ENCODE measurements at regions not wholly inside any gene's neighbourhood (a gene's known extent, or its start where the extent isn't known, plus 50 kb on each side); places are given as distances from the start of the nearest gene placed in this dataset.

- Histone ChIP-seq H3K36me3 (ENCODE audit: insufficient read depth, low read length) (no peaks in the 10 kb centered on the region), H3K4me3 (ENCODE audit: low read length) (no peak overlapping the region), H3K9ac (ENCODE audit: low read depth, low read length) (no peak overlapping the region), H3K27me3 (ENCODE audit: insufficient read depth, low read length) (no peaks in the 10 kb centered on the region), H3K9me3 (ENCODE audit: insufficient read depth, low read depth, low read length) (no peaks in the 10 kb centered on the region), H3K4me1 (ENCODE audit: insufficient read depth, low read length) (no peaks in the 10 kb centered on the region), H3K27ac (ENCODE audit: low read depth, low read length) (no peak overlapping the region)
- WGBS: 94% methylated on average over 6 of the region's 6 CpGs
Observed at GRCh38 chr18:73831688-73832087, 315.9 kb downstream of the FBXO15 start.

- H3K36me3 ChIP-seq (ENCODE audit: insufficient read depth, low read length): no peaks in the 10 kb centered on the region
- H3K4me1 ChIP-seq (ENCODE audit: insufficient read depth, low read length): no peaks in the 10 kb centered on the region
- no peak overlapping the region for H3K9ac ChIP-seq (ENCODE audit: low read depth, low read length)
- no peak overlapping the region for H3K4me3 ChIP-seq (ENCODE audit: low read length)
- no peak overlapping the region for H3K27ac ChIP-seq (ENCODE audit: low read depth, low read length)
- no peaks in the 10 kb centered on the region for H3K27me3 ChIP-seq (ENCODE audit: insufficient read depth, low read length)
- H3K9me3 ChIP-seq (ENCODE audit: insufficient read depth, low read depth, low read length): no peaks in the 10 kb centered on the region
- WGBS: 98% methylated on average over 7 of the region's 7 CpGs
Observed at GRCh38 chr18:73829146-73829545, 318.5 kb downstream of the FBXO15 start.

- Histone ChIP-seq H3K27me3 (ENCODE audit: insufficient read depth, low read length) (no peaks in the 10 kb centered on the region), H3K4me1 (ENCODE audit: insufficient read depth, low read length) (no peaks in the 10 kb centered on the region), H3K4me3 (ENCODE audit: low read length) (no peak overlapping the region), H3K9ac (ENCODE audit: low read depth, low read length) (no peak overlapping the region), H3K9me3 (ENCODE audit: insufficient read depth, low read depth, low read length) (no peaks in the 10 kb centered on the region), H3K36me3 (ENCODE audit: insufficient read depth, low read length) (no peaks in the 10 kb centered on the region), H3K27ac (ENCODE audit: low read depth, low read length) (no peak overlapping the region)
- WGBS: 95% methylated on average over 7 of the region's 7 CpGs
Observed at GRCh38 chr18:73827801-73828200, 319.8 kb downstream of the FBXO15 start.

GRCh38 chr18:73826098-73826497 lies 321.5 kb downstream of the FBXO15 start:
- Histone ChIP-seq H3K4me1 (ENCODE audit: insufficient read depth, low read length) (no peaks in the 10 kb centered on the region), H3K36me3 (ENCODE audit: insufficient read depth, low read length) (no peaks in the 10 kb centered on the region), H3K9ac (ENCODE audit: low read depth, low read length) (no peak overlapping the region), H3K4me3 (ENCODE audit: low read length) (no peak overlapping the region), H3K9me3 (ENCODE audit: insufficient read depth, low read depth, low read length) (no peaks in the 10 kb centered on the region), H3K27ac (ENCODE audit: low read depth, low read length) (no peak overlapping the region), H3K27me3 (ENCODE audit: insufficient read depth, low read length) (no peaks in the 10 kb centered on the region)
- WGBS: 89% methylated on average over 1 of the region's 2 CpGs

- no CpG with 5 or more reads among the region's 1 CpG for WGBS
Observed at GRCh38 chr18:73824671-73825070, 323.0 kb downstream of the FBXO15 start.

GRCh38 chr18:73812423-73812822 lies 335.2 kb downstream of the FBXO15 start:
- 97% methylated on average over 11 of the region's 11 CpGs for WGBS
- H3K27me3 ChIP-seq (ENCODE audit: insufficient read depth, low read length): no peaks in the 10 kb centered on the region
- no peaks in the 10 kb centered on the region for H3K9me3 ChIP-seq (ENCODE audit: insufficient read depth, low read depth, low read length)
- H3K9ac ChIP-seq (ENCODE audit: low read depth, low read length): no peak overlapping the region
- no peak overlapping the region for H3K27ac ChIP-seq (ENCODE audit: low read depth, low read length)
- H3K36me3 ChIP-seq (ENCODE audit: insufficient read depth, low read length): no peaks in the 10 kb centered on the region
- no peaks in the 10 kb centered on the region for H3K4me1 ChIP-seq (ENCODE audit: insufficient read depth, low read length)
- no peak overlapping the region for H3K4me3 ChIP-seq (ENCODE audit: low read length)

More at GRCh38 chr18:73824671-73825070, 323.0 kb downstream of the FBXO15 start:
- no peak overlapping the region for H3K9ac ChIP-seq (ENCODE audit: low read depth, low read length)
- no peaks in the 10 kb centered on the region for H3K36me3 ChIP-seq (ENCODE audit: insufficient read depth, low read length)
- no peaks in the 10 kb centered on the region for H3K27me3 ChIP-seq (ENCODE audit: insufficient read depth, low read length)
- H3K4me1 ChIP-seq (ENCODE audit: insufficient read depth, low read length): no peaks in the 10 kb centered on the region
- no peak overlapping the region for H3K4me3 ChIP-seq (ENCODE audit: low read length)
- H3K9me3 ChIP-seq (ENCODE audit: insufficient read depth, low read depth, low read length): no peaks in the 10 kb centered on the region
- no peak overlapping the region for H3K27ac ChIP-seq (ENCODE audit: low read depth, low read length)

- H3K4me3 ChIP-seq (ENCODE audit: low read length): no peak overlapping the region
- peaks cover 8% of the 10 kb centered on the region; the same call in 1 of the 2 replicates for H3K4me1 ChIP-seq (ENCODE audit: insufficient read depth, low read length)
- H3K27me3 ChIP-seq (ENCODE audit: insufficient read depth, low read length): no peaks in the 10 kb centered on the region
- no peaks in the 10 kb centered on the region for H3K9me3 ChIP-seq (ENCODE audit: insufficient read depth, low read depth, low read length)
- no peaks in the 10 kb centered on the region for H3K36me3 ChIP-seq (ENCODE audit: insufficient read depth, low read length)
- H3K27ac ChIP-seq (ENCODE audit: low read depth, low read length): no peak overlapping the region
- WGBS: 99% methylated on average over 4 of the region's 4 CpGs
- no peak overlapping the region for H3K9ac ChIP-seq (ENCODE audit: low read depth, low read length)
Observed at GRCh38 chr18:73807551-73808192, 340.0 kb downstream of the FBXO15 start.

GRCh38 chr18:73805991-73806390 lies 341.6 kb downstream of the FBXO15 start:
- Histone ChIP-seq H3K27ac (ENCODE audit: low read depth, low read length) (no peak overlapping the region), H3K4me3 (ENCODE audit: low read length) (no peak overlapping the region), H3K27me3 (ENCODE audit: insufficient read depth, low read length) (no peaks in the 10 kb centered on the region), H3K36me3 (ENCODE audit: insufficient read depth, low read length) (no peaks in the 10 kb centered on the region), H3K4me1 (ENCODE audit: insufficient read depth, low read length) (peaks cover 8% of the 10 kb centered on the region; the same call in 1 of the 2 replicates), H3K9me3 (ENCODE audit: insufficient read depth, low read depth, low read length) (no peaks in the 10 kb centered on the region), H3K9ac (ENCODE audit: low read depth, low read length) (no peak overlapping the region)
- whole genome bisulfite sequencing: 76% methylated on average over 3 of the region's 3 CpGs

- Histone ChIP-seq H3K27me3 (ENCODE audit: insufficient read depth, low read length) (no peaks in the 10 kb centered on the region), H3K4me1 (ENCODE audit: insufficient read depth, low read length) (no peaks in the 10 kb centered on the region; the same call in 1 of the 2 replicates), H3K9me3 (ENCODE audit: insufficient read depth, low read depth, low read length) (no peaks in the 10 kb centered on the region), H3K27ac (ENCODE audit: low read depth, low read length) (no peak overlapping the region), H3K9ac (ENCODE audit: low read depth, low read length) (no peak overlapping the region), H3K36me3 (ENCODE audit: insufficient read depth, low read length) (no peaks in the 10 kb centered on the region), H3K4me3 (ENCODE audit: low read length) (no peak overlapping the region)
- 94% methylated on average over 3 of the region's 3 CpGs for WGBS
Observed at GRCh38 chr18:73797419-73797818, 350.2 kb downstream of the FBXO15 start.

- H3K27me3 ChIP-seq (ENCODE audit: insufficient read depth, low read length): no peaks in the 10 kb centered on the region
- no peak overlapping the region for H3K9ac ChIP-seq (ENCODE audit: low read depth, low read length)
- no peak overlapping the region for H3K4me3 ChIP-seq (ENCODE audit: low read length)
- no peaks in the 10 kb centered on the region; the same call in 1 of the 2 replicates for H3K4me1 ChIP-seq (ENCODE audit: insufficient read depth, low read length)
- no peaks in the 10 kb centered on the region for H3K36me3 ChIP-seq (ENCODE audit: insufficient read depth, low read length)
- 79% methylated on average over 3 of the region's 3 CpGs for WGBS
- no peaks in the 10 kb centered on the region for H3K9me3 ChIP-seq (ENCODE audit: insufficient read depth, low read depth, low read length)
- H3K27ac ChIP-seq (ENCODE audit: low read depth, low read length): no peak overlapping the region
Observed at GRCh38 chr18:73793386-73793785, 354.2 kb downstream of the FBXO15 start.

GRCh38 chr18:73791081-73791480 lies 356.6 kb downstream of the FBXO15 start:
- Histone ChIP-seq H3K9me3 (ENCODE audit: insufficient read depth, low read depth, low read length) (no peaks in the 10 kb centered on the region), H3K9ac (ENCODE audit: low read depth, low read length) (no peak overlapping the region)
- 91% methylated on average over 4 of the region's 4 CpGs for WGBS

GRCh38 chr18:73790587-73790986 lies 357.0 kb downstream of the FBXO15 start:
- no peaks in the 10 kb centered on the region for H3K9me3 ChIP-seq (ENCODE audit: insufficient read depth, low read depth, low read length)
- no peaks in the 10 kb centered on the region; the same call in 1 of the 2 replicates for H3K4me1 ChIP-seq (ENCODE audit: insufficient read depth, low read length)
- no peak overlapping the region for H3K27ac ChIP-seq (ENCODE audit: low read depth, low read length)
- WGBS: 100% methylated on average over 1 of the region's 1 CpG
- H3K36me3 ChIP-seq (ENCODE audit: insufficient read depth, low read length): no peaks in the 10 kb centered on the region
- no peak overlapping the region for H3K9ac ChIP-seq (ENCODE audit: low read depth, low read length)
- no peak overlapping the region for H3K4me3 ChIP-seq (ENCODE audit: low read length)
- H3K27me3 ChIP-seq (ENCODE audit: insufficient read depth, low read length): no peaks in the 10 kb centered on the region

More at GRCh38 chr18:73791081-73791480, 356.6 kb downstream of the FBXO15 start:
- no peaks in the 10 kb centered on the region for H3K36me3 ChIP-seq (ENCODE audit: insufficient read depth, low read length)
- no peak overlapping the region for H3K27ac ChIP-seq (ENCODE audit: low read depth, low read length)
- no peak overlapping the region for H3K4me3 ChIP-seq (ENCODE audit: low read length)
- H3K27me3 ChIP-seq (ENCODE audit: insufficient read depth, low read length): no peaks in the 10 kb centered on the region
- H3K4me1 ChIP-seq (ENCODE audit: insufficient read depth, low read length): no peaks in the 10 kb centered on the region; the same call in 1 of the 2 replicates
